AG09309 (cell line): ENCODE measurements at regions not wholly inside any gene's neighbourhood (a gene's known extent, or its start where the extent isn't known, plus 50 kb on each side); places are given as distances from the start of the nearest gene placed in this dataset.

Experiments used
- DNase-seq: peaks from one replicate; pipeline ENCODE4 v3.0.0-alpha.2; 2010; ENCODE audit warnings: low read depth
- H3K4me3 ChIP-seq: 2 replicates; pipeline ENCODE4 v1.5.1; 2011; ENCODE audit warnings: mild to moderate bottlenecking, low read depth, low read length, moderate library complexity; ENCODE audit not compliant: control insufficient read depth
- TF ChIP-seq, protein P1 (sequence below): IDR thresholded peaks from 2 replicates; pipeline ENCODE4 v1.5.1; 2011; ENCODE audit warnings: mild to moderate bottlenecking, low read depth, low read length, inconsistent platforms; ENCODE audit not compliant: insufficient read depth, control insufficient read depth; ENCODE audit errors: missing control alignments

DNA sequence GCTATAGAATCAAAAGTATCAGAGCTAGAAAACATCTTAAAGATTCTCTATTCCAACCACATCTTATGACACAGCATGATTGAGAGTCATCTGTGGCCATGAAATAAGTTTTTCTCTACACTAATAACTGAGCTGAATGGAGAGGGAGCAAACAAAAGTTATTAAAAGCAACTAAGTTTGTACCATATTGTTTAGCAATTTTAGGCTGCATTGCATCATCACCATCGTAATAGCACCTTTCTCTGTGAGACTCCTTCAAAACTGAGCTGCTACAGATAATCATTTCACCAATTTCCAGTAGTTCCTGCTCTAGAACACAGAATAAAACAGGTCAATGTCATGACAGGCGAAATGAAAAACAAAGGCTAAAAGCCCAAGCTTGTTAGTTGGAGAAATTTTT lies 1183.9 kb downstream of the DIAPH3 start:
- no peak overlapping the region for H3K4me3 ChIP-seq
- DNase-seq = no peak
- TF ChIP-seq, protein P1, sequence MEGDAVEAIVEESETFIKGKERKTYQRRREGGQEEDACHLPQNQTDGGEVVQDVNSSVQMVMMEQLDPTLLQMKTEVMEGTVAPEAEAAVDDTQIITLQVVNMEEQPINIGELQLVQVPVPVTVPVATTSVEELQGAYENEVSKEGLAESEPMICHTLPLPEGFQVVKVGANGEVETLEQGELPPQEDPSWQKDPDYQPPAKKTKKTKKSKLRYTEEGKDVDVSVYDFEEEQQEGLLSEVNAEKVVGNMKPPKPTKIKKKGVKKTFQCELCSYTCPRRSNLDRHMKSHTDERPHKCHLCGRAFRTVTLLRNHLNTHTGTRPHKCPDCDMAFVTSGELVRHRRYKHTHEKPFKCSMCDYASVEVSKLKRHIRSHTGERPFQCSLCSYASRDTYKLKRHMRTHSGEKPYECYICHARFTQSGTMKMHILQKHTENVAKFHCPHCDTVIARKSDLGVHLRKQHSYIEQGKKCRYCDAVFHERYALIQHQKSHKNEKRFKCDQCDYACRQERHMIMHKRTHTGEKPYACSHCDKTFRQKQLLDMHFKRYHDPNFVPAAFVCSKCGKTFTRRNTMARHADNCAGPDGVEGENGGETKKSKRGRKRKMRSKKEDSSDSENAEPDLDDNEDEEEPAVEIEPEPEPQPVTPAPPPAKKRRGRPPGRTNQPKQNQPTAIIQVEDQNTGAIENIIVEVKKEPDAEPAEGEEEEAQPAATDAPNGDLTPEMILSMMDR = no peak

DNA sequence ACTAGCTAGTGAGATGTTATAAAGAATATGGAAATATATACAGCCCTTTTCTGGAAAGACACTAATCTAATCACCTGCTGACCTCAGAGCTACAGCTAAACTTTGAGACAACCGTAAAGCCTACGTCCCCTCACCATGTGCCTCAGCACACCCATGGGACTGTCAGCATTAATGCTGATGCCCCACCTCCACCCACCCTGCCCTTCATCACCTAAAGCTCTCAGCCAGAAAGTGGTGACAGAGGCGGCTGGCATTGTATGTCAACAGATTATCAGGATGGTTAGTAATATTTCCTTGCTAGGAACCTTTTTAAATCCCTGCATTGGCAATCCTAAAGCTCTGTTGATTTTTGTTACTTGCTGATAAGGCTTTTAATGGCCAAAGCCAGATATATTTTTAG lies 1177.9 kb downstream of the DIAPH3 start:
- H3K4me3 ChIP-seq = no peak overlapping the region
- no peak for DNase-seq
- TF ChIP-seq, protein P1 = no peak

DNA sequence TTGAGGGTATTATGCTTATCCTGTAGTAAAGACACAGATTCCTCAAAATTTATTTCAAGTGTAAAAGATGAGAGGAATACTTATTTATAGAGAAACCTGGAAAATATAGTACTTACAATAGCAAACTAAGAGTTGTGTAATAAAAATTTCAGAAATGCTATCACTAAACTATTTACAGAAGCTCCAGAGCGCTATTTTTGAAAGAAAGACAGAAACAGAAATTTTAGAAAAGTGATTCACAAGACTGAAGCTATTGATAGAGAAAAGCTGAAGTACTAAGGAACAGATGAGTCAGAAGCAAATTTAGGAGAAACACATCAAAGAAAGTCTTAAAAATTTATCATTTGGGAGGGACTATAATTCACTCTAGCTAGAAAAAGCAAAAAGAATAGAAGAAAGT lies 1174.2 kb downstream of the DIAPH3 start:
- no peak overlapping the region for H3K4me3 ChIP-seq
- TF ChIP-seq, protein P1 = no peak
- DNase-seq = no peak

DNA sequence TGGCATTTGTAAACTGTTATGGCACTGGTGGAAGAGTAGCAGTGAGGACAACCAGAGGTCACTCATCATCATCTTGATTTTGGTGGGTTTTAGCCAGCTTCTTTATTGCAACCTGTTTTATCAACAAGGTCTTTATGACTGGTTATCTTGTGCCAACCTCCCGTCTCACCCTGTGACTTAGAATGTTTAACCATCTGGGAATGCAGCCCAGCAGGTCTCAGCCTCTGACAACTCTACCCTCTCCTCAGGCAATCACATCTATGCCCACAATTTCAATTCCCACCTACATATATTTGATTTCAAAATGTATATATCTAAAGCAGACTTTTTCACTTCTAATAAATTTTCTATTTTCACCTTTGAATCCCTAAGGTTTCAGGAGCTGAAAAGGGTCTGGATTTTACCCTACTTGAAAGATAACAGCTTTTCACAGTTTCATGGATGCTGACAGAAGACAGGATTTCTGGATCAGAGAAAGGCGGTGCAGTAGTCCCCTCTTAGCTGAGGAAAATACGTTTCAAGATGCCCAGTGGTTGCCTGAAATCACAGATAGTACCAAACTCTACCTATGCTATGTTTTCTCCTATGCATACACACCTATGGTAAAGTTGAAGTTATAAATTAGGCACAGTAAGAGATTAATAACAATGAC lies 1171.8 kb downstream of the DIAPH3 start:
- no peak for DNase-seq
- no peak overlapping the region for H3K4me3 ChIP-seq
- TF ChIP-seq, protein P1 = no peak

DNA sequence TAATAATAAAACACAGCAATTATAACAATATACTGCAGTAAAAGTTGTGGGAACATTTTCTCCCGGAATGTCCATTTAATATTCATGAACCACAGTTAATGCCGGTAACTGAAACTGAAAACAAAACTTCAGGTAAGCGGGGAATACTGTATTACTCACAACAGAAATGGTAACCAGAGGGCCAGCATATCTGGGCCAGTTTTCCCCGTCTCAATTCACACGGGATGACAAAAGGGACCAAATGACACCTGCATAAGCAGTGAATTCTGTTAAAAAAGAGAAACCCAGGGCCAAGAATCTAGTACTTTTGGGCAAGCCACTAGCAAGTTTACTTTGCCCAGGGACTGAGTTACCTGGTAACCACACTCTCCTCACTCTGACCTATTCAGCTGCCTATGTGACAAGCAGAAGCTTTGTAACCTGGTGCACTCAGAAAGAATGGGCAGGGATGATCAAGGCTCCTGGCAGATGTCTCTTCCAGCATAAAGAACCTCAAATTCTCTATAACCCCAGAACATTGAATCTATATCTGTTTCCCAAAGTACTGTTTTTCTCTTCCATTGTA lies 1171.2 kb downstream of the DIAPH3 start:
- no peak for DNase-seq
- no peak overlapping the region for H3K4me3 ChIP-seq
- TF ChIP-seq, protein P1 = no peak

DNA sequence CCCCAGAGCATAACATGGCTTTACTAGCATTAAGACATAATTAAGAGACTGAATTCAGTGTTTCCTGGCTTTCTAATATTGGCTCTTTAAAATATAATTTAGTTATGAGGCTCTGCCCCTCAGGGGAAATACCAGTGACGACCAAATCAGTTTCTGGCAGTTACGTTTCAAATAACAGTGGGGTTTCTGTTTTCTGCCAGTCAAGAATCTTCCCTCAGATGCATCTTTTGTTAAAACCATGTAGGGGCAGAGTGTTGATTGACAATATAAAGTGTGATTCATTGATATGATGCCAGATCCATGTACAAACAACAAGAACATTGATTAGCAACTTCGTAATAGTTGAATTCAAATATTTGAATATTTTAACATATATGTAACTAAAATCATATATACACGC lies 1169.7 kb downstream of the DIAPH3 start:
- TF ChIP-seq, protein P1 = no peak
- H3K4me3 ChIP-seq = no peak overlapping the region
- no peak for DNase-seq
